GM12873 (cell line): ENCODE measurements at regions not wholly inside any gene's neighbourhood (a gene's known extent, or its start where the extent isn't known, plus 50 kb on each side); places are given as distances from the start of the nearest gene placed in this dataset.

Experiments
- CTCF ChIP-seq: IDR thresholded peaks from 2 replicates; pipeline ENCODE4 v1.5.1; 2012; ENCODE audit warnings: low read depth, mild to moderate bottlenecking, moderate library complexity, low read length, control low read depth; ENCODE audit not compliant: insufficient read depth; ENCODE audit errors: missing control alignments

GRCh38 chr18:77935342-77935741 is 685.7 kb downstream of the GALR1 start:
- no peak for TF ChIP-seq CTCF

- no peak for TF ChIP-seq CTCF
These were observed 690.9 kb downstream of the GALR1 start for GRCh38 chr18:77940566-77940965.

- TF ChIP-seq CTCF, result no peak
These were observed 694.9 kb downstream of the GALR1 start for GRCh38 chr18:77944533-77944932.

- no peak for TF ChIP-seq CTCF
These were observed 698.9 kb downstream of the GALR1 start for GRCh38 chr18:77948567-77948966.

GRCh38 chr18:77949355-77949973 is 699.8 kb downstream of the GALR1 start:
- no peak for TF ChIP-seq CTCF

GRCh38 chr18:77959248-77959647 is 709.6 kb downstream of the GALR1 start:
- TF ChIP-seq CTCF, result no peak

- TF ChIP-seq CTCF, result no peak
These were observed 711.3 kb downstream of the GALR1 start for GRCh38 chr18:77960791-77961410.

GRCh38 chr18:77967071-77967470 is 717.4 kb downstream of the GALR1 start:
- no peak for TF ChIP-seq CTCF
